ENCODE measurements at regions not wholly inside any gene's neighbourhood (a gene's known extent, or its start where the extent isn't known, plus 50 kb on each side); places are given as distances from the start of the nearest gene placed in this dataset.
"Not testable (repeated sequence)": the region's sequence is repeated elsewhere in the genome, so short reads cannot be mapped to it uniquely, and the experiment has no call there.

DNA sequence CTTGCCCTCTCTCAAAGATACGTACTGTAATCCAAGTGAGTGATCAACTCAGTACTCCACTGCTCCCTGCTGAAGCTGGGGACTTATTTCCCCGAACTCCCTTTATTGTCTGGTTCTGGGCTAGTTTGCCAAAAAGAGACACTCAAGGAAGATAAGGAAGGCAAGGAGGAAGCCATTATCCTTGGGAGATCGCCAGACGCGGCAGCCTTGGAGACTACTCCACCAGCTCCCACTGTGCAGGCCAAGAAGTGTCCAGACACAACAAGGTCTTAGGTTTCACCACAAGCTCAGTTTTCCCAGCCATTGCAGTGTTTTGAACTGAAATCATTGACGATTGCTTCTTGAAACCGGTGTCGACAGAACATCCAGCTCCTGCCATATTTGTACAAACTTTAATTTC is 439.6 kb upstream of the UBE2E3 start:
- H3K4me3 ChIP-seq: no peak overlapping the region
- H3K27me3 ChIP-seq (ENCODE audit: low read depth): no peaks in the 10 kb centered on the region
- H3K9me3 ChIP-seq: no peaks in the 10 kb centered on the region
- no peaks in the 10 kb centered on the region for H3K4me1 ChIP-seq
- DNase-seq: no peak
- no peak overlapping the region for H3K27ac ChIP-seq
- no peak for TF ChIP-seq CTCF (IDR thresholded peaks at IDR 0.05)
- H3K36me3 ChIP-seq: no peaks in the 10 kb centered on the region
- no peak for ATAC-seq
- intact Hi-C loops (cut with DNase I): no loop called here

- DNase-seq (no peak), ATAC-seq (no peak)
- no peaks in the 10 kb centered on the region for H3K9me3 ChIP-seq
- no peak overlapping the region for H3K27ac ChIP-seq
- intact Hi-C loops (cut with DNase I): no loop called here
- no peak overlapping the region for H3K4me3 ChIP-seq
- no peaks in the 10 kb centered on the region for H3K36me3 ChIP-seq
- H3K27me3 ChIP-seq (ENCODE audit: low read depth): no peaks in the 10 kb centered on the region
- H3K4me1 ChIP-seq: no peaks in the 10 kb centered on the region
- no peak for TF ChIP-seq CTCF (IDR thresholded peaks at IDR 0.05)
Observed at GRCh38 chr2:180539541-180539940, 440.9 kb upstream of the UBE2E3 start.

GRCh38 chr2:180535289-180535688 is 445.1 kb upstream of the UBE2E3 start:
- Histone ChIP-seq H3K27me3 (ENCODE audit: low read depth) (no peaks in the 10 kb centered on the region), H3K9me3 (no peaks in the 10 kb centered on the region), H3K27ac (no peak overlapping the region), H3K4me3 (no peak overlapping the region), H3K4me1 (no peaks in the 10 kb centered on the region), H3K36me3 (no peaks in the 10 kb centered on the region)
- intact Hi-C loops (cut with DNase I): no loop called here
- ATAC-seq: no peak
- no peak for DNase-seq
- TF ChIP-seq CTCF (IDR thresholded peaks at IDR 0.05): no peak

- H3K27me3 ChIP-seq (ENCODE audit: low read depth); H3K27ac ChIP-seq; DNase-seq; intact Hi-C loops (cut with DNase I); H3K9me3 ChIP-seq; H3K4me3 ChIP-seq; H3K4me1 ChIP-seq; H3K36me3 ChIP-seq; ATAC-seq: not testable (repeated sequence)
Observed at GRCh38 chr2:180531787-180532186, 448.6 kb upstream of the UBE2E3 start.

DNA sequence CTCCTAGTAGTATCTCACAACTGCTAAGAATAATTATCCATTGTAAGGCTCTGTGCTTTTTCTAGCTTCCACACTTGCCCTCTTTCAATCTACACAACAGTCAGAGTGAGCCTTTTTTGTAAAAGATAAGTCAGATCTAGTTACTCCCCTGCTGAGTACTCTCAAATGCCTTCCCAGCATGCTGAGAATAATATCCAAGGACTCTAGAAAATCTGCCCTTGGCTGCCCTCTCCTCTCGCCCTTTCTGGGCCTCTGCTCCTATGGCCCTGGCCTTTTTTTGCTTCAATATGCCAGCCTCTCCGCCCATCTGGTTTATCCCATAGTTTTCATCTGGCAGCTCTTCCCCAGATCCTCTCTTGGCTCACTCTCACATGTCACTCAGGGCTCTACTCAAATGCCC is 455.9 kb upstream of the UBE2E3 start:
- no peaks in the 10 kb centered on the region for H3K36me3 ChIP-seq
- intact Hi-C loops (cut with DNase I): no loop called here
- no peak for TF ChIP-seq CTCF (IDR thresholded peaks at IDR 0.05)
- no peaks in the 10 kb centered on the region for H3K9me3 ChIP-seq
- H3K27me3 ChIP-seq (ENCODE audit: low read depth): no peaks in the 10 kb centered on the region
- no peak for DNase-seq
- no peak for ATAC-seq
- no peak overlapping the region for H3K4me3 ChIP-seq
- H3K27ac ChIP-seq: no peak overlapping the region
- no peaks in the 10 kb centered on the region for H3K4me1 ChIP-seq

DNA sequence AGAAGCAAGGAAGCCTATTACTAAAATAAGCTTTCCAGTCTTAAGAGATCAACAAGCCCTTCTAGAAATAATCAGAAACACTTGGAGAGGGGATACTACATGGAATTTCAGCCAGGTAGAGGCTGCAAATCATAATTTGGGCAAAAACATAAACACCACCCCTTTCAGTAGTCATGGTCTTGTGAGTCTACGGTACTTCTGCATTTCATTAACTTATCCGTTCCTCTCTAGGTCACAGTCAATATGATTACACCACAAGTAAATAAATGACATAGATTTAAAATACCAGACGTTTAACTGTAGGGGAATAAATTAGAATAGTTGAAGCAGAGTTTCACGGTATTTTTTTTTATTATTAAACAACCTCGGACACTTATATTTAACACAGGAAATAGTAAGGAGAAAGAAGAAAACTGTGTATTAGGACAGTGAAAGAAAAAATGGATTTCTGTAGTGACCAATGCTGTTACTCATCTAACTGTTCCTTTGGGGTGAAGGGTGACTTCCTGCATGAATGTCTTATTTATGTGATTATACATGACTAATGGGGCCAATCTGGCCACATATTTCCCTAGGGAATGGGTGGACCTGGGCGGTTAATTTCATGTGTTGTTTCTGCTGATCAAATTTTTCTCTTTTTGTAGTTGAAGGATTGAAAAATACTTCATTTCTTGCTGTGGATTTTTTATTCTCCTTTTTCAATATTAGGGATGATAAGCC is 456.6 kb upstream of the UBE2E3 start:
- Histone ChIP-seq H3K9me3 (no peaks in the 10 kb centered on the region), H3K27me3 (ENCODE audit: low read depth) (no peaks in the 10 kb centered on the region), H3K27ac (no peak overlapping the region), H3K36me3 (no peaks in the 10 kb centered on the region), H3K4me3 (no peak overlapping the region), H3K4me1 (no peaks in the 10 kb centered on the region)
- ATAC-seq: no peak
- intact Hi-C loops (cut with DNase I): no loop called here
- no peak for DNase-seq
- TF ChIP-seq CTCF (IDR thresholded peaks at IDR 0.05): no peak
